AG09309 (cell line): ENCODE measurements at regions not wholly inside any gene's neighbourhood (a gene's known extent, or its start where the extent isn't known, plus 50 kb on each side); places are given as distances from the start of the nearest gene placed in this dataset.
"Not testable (repeated sequence)": the region's sequence is repeated elsewhere in the genome, so short reads cannot be mapped to it uniquely, and the experiment has no call there.

Source experiments
- DNase-seq: peaks from one replicate; pipeline ENCODE4 v3.0.0-alpha.2; 2010; ENCODE audit warnings: low read depth
- H3K4me3 ChIP-seq: 2 replicates; pipeline ENCODE4 v1.5.1; 2011; ENCODE audit warnings: mild to moderate bottlenecking, low read depth, low read length, moderate library complexity; ENCODE audit not compliant: control insufficient read depth
- TF ChIP-seq, protein P1 (sequence below): IDR thresholded peaks from 2 replicates; pipeline ENCODE4 v1.5.1; 2011; ENCODE audit warnings: mild to moderate bottlenecking, low read depth, low read length, inconsistent platforms; ENCODE audit not compliant: insufficient read depth, control insufficient read depth; ENCODE audit errors: missing control alignments

DNA sequence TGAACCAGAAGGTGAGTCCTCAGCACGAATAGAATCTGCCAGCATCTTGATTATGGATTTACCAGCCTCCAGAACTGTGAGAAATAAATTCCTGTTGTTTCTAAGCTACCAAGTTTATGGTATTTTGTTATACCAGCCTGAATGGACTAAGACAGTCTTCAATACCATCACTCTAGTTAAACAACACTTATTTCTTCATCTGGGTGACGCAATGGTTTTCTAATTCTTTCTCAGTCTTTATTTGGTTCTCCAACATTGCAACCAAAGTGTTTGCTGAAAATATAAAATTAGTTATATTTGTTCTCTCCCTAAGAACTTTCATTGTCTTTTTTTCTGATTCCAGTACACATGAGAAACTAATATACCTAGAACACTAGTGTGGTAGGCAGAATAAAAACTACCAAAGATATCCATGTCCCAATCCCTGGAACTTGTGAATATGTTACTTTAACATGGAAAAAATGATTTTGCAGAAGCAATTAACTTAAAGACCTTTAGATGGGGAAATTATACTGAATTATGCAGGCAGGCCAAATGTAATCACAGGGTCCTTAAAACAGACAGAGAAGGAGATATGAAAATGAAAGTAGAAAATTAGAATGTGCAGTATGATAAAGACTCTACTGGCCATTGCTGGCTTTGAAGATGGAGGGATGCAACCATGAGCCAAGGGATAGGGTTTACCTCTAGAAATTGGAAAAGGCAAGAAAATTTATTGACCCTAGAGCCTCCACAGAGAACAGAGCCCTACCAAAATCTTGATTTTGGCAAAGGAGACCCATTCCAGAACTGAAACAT, 1115.1 kb downstream of the PLA2G4A start:
- no peak for DNase-seq
- TF ChIP-seq, protein P1, sequence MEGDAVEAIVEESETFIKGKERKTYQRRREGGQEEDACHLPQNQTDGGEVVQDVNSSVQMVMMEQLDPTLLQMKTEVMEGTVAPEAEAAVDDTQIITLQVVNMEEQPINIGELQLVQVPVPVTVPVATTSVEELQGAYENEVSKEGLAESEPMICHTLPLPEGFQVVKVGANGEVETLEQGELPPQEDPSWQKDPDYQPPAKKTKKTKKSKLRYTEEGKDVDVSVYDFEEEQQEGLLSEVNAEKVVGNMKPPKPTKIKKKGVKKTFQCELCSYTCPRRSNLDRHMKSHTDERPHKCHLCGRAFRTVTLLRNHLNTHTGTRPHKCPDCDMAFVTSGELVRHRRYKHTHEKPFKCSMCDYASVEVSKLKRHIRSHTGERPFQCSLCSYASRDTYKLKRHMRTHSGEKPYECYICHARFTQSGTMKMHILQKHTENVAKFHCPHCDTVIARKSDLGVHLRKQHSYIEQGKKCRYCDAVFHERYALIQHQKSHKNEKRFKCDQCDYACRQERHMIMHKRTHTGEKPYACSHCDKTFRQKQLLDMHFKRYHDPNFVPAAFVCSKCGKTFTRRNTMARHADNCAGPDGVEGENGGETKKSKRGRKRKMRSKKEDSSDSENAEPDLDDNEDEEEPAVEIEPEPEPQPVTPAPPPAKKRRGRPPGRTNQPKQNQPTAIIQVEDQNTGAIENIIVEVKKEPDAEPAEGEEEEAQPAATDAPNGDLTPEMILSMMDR, result no peak
- no peak overlapping the region for H3K4me3 ChIP-seq

DNA sequence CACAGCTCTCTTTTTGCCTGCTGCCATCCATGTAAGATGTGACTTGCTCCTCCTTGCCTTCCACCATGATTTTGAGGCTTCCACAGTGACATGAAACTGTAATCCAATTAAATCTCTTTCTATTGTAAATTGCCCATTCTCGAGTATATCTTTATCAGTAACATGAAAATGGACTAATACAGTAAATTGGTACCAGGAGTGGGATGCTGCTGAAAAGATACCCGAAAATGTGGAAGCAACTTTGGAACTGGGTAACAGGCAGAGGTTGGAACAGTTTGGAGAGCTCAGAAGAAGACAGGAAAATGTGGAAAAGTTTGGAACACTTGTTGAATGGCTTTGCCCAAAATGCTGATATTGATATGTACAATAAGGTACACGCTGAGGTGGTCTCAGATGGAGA, 1117.9 kb downstream of the PLA2G4A start:
- not testable (repeated sequence) for H3K4me3 ChIP-seq, DNase-seq

DNA sequence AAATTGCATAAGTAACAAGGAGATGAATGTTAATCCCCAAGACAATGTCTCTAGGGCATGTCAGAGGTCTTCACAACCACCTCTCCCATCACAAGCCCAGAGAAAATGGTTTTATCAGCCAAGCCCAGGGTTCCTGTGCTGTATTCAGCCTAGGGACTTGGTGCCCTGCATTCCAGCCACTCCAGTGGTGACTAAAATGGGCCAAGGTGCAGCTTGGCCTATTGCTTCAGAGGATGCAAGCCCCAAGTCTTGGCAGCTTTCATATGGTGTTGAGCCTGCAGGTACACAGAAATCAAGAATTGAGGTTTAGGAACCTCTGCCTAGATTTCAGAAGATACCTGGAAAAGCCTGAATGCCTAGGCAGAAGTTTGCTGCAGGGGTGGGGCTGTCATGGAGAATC, 1118.6 kb downstream of the PLA2G4A start:
- no peak overlapping the region for H3K4me3 ChIP-seq
- TF ChIP-seq, protein P1, result no peak
- DNase-seq, result no peak

DNA sequence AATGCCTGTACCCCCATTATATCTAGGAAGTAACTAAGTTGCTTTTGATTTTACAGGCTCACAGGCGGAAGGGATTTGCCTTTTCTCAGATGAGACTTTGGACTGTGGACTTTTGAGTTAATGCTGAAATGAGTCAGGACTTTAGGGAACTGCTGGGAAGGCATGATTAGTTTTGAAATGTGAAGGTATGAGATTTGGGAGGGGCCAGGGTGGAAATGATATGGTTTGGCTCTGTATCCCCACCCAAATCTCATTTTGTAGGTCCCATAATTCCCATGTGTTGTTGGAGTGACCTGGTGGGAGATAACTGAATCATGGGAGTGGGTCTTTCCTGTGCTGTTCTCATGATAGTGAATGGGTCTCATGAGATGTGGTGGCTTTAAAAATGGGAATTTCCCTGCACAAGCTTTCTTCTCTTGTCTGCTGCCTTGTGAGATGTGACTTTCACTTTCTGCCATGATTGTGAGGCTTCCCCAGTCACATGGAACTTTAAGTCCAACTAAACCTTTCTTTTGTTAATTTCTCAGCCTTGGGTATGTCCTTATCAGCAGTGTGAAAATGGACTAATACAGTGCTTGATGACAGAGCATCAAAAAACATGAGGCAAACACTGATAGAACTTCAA, 1119.5 kb downstream of the PLA2G4A start:
- TF ChIP-seq, protein P1, result no peak
- H3K4me3 ChIP-seq, result no peak overlapping the region
- DNase-seq, result no peak

DNA sequence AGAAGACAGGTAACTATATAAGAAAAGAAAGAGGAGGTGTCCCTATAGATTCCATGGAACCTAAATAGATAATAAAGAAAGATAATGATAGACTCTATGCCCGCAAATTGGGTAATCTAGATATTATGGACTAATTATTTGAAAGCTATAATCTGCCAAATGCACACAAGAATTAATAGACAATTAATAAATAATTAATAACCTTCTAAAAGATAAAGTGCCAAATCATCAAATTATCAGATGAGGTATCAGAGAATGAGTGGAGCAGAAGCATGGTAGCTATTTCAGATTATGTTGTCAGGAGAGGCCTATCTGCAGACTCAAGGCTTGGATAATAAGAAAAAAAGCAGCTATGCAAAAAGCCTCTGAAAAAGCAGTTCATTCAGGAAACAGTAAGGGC, 1120.8 kb downstream of the PLA2G4A start:
- TF ChIP-seq, protein P1, result no peak
- no peak overlapping the region for H3K4me3 ChIP-seq
- no peak for DNase-seq

DNA sequence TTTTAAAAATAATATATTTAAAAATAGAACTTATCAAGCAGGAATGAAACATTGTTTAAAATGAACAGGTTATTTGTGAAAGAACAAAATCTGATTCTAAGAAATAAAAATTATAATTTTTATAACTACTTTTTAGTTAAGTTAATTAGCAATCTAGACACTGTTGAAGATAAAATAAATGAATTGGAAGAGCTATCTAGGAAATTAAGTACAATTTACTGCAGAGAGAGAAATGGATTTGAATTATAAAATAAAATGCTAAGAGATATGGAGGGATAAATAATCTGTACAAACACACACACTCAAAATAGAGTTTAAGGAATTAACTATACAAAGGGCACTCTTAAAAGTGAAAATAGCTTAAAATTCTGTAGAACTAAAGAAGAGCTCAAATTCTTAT, 1123.1 kb downstream of the PLA2G4A start:
- DNase-seq, result no peak
- TF ChIP-seq, protein P1, result no peak
- no peak overlapping the region for H3K4me3 ChIP-seq

DNA sequence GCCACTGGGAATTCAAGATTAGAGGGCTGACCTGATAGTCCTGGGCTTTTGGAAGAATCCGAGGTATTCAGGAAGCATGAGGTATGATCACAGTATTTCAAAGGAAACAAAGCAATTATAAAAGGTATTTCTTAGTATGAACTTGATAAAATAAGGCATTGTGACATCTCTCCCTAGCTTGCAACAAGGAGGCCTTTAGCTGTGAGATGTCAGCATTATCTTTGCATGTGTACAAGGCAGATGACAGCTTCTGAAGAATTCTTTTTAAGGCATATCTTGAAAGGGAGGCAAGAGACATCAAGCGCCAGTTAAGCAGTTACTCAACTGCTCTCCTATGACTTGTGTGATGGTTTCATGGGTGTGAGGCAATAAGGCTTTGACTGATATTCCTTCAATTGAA, 1123.7 kb downstream of the PLA2G4A start:
- H3K4me3 ChIP-seq, result no peak overlapping the region
- TF ChIP-seq, protein P1, result no peak
- no peak for DNase-seq
